ENCODE measurements at regions not wholly inside any gene's neighbourhood (a gene's known extent, or its start where the extent isn't known, plus 50 kb on each side); places are given as distances from the start of the nearest gene placed in this dataset.

- peaks cover 0 to 10% (median 4%) of the 10 kb centered on the region in 8 donors for H3K9me3 Mint-ChIP-seq
- no peaks in the 10 kb centered on the region for H3K9me3 ChIP-seq (ENCODE audit: control insufficient read depth in 1 of 2, low read length in 2 of 2)
- DNase-seq, result no peak
- H3K27ac Mint-ChIP-seq, result no peak overlapping the region
- CTCF ChIA-PET (ENCODE audit: partially characterized antibody), result no interaction called here
- POLR2A ChIA-PET (ENCODE audit: partially characterized antibody), result no interaction called here
- H3K4me3 Mint-ChIP-seq, result no peak overlapping the region
- H3K4me1 Mint-ChIP-seq, result no peaks in the 10 kb centered on the region
- H3K36me3 Mint-ChIP-seq, result no peaks in the 10 kb centered on the region
- no peak overlapping the region for H3K27ac ChIP-seq (ENCODE audit: low read depth, low read length)
- H3K27me3 ChIP-seq (ENCODE audit: insufficient read depth, low read length), result no peaks in the 10 kb centered on the region
- intact Hi-C loops (cut with micrococcal nuclease), result no loop called here
- H3K36me3 ChIP-seq (ENCODE audit: insufficient read depth, low read length), result no peaks in the 10 kb centered on the region
- H3K4me3 ChIP-seq (ENCODE audit: low read length in 2 of 2), result no peak overlapping the region
- H3K27me3 Mint-ChIP-seq, result no peaks in the 10 kb centered on the region
- H3K4me1 ChIP-seq (ENCODE audit: insufficient read depth, low read length), result no peaks in the 10 kb centered on the region
Measured at GRCh38 chr4:134812611-134813010, 611.0 kb upstream of the PABPC4L start.

- Histone ChIP-seq H3K9me3 (ENCODE audit: control insufficient read depth in 1 of 2, low read length in 2 of 2) (no peaks in the 10 kb centered on the region), H3K4me1 (ENCODE audit: insufficient read depth, low read length) (no peaks in the 10 kb centered on the region), H3K36me3 (ENCODE audit: insufficient read depth, low read length) (no peaks in the 10 kb centered on the region), H3K4me3 (ENCODE audit: low read length in 2 of 2) (no peak overlapping the region), H3K27ac (ENCODE audit: low read depth, low read length) (no peak overlapping the region), H3K27me3 (ENCODE audit: insufficient read depth, low read length) (no peaks in the 10 kb centered on the region)
- H3K9me3 Mint-ChIP-seq, result peaks cover 0 to 10% (median 4%) of the 10 kb centered on the region in 8 donors
- intact Hi-C loops (cut with micrococcal nuclease), result no loop called here
- H3K4me3 Mint-ChIP-seq, result no peak overlapping the region
- CTCF ChIA-PET (ENCODE audit: partially characterized antibody), result no interaction called here
- no peak overlapping the region for H3K27ac Mint-ChIP-seq
- POLR2A ChIA-PET (ENCODE audit: partially characterized antibody), result no interaction called here
- no peaks in the 10 kb centered on the region for H3K36me3 Mint-ChIP-seq
- no peaks in the 10 kb centered on the region for H3K4me1 Mint-ChIP-seq
- no peaks in the 10 kb centered on the region for H3K27me3 Mint-ChIP-seq
- DNase-seq, result no peak
Measured at GRCh38 chr4:134807231-134807745, 605.7 kb upstream of the PABPC4L start.

- no peaks in the 10 kb centered on the region for H3K36me3 Mint-ChIP-seq
- H3K27me3 Mint-ChIP-seq, result no peaks in the 10 kb centered on the region
- no peak overlapping the region for H3K4me3 Mint-ChIP-seq
- Histone ChIP-seq H3K9me3 (ENCODE audit: control insufficient read depth in 1 of 2, low read length in 2 of 2) (no peaks in the 10 kb centered on the region), H3K27ac (ENCODE audit: low read depth, low read length) (no peak overlapping the region), H3K4me1 (ENCODE audit: insufficient read depth, low read length) (no peaks in the 10 kb centered on the region), H3K36me3 (ENCODE audit: insufficient read depth, low read length) (no peaks in the 10 kb centered on the region), H3K4me3 (ENCODE audit: low read length in 2 of 2) (no peak overlapping the region), H3K27me3 (ENCODE audit: insufficient read depth, low read length) (no peaks in the 10 kb centered on the region)
- DNase-seq, result no peak
- peaks cover 0 to 18% (median 8%) of the 10 kb centered on the region in 8 donors for H3K9me3 Mint-ChIP-seq
- CTCF ChIA-PET (ENCODE audit: partially characterized antibody), result no interaction called here
- no peaks in the 10 kb centered on the region for H3K4me1 Mint-ChIP-seq
- H3K27ac Mint-ChIP-seq, result no peak overlapping the region
- intact Hi-C loops (cut with micrococcal nuclease), result no loop called here
- POLR2A ChIA-PET (ENCODE audit: partially characterized antibody), result no interaction called here
Measured at GRCh38 chr4:134798573-134798972, 597.0 kb upstream of the PABPC4L start.

GRCh38 chr4:134787315-134787714 lies 585.7 kb upstream of the PABPC4L start:
- peaks cover 0 to 3% of the 10 kb centered on the region in 2 donors for H3K36me3 Mint-ChIP-seq
- intact Hi-C loops (cut with micrococcal nuclease), result no loop called here
- no peak overlapping the region for H3K4me3 ChIP-seq (ENCODE audit: low read length in 2 of 2)
- H3K27me3 ChIP-seq (ENCODE audit: insufficient read depth, low read length), result no peaks in the 10 kb centered on the region
- no peaks in the 10 kb centered on the region for H3K4me1 Mint-ChIP-seq
- no peak overlapping the region for H3K27ac Mint-ChIP-seq
- no peaks in the 10 kb centered on the region for H3K9me3 ChIP-seq (ENCODE audit: control insufficient read depth in 1 of 2, low read length in 2 of 2)
- H3K4me3 Mint-ChIP-seq, result no peak overlapping the region
- ChIA-PET POLR2A (ENCODE audit: partially characterized antibody) (no interaction called here), CTCF (ENCODE audit: partially characterized antibody) (no interaction called here)
- no peaks in the 10 kb centered on the region for H3K4me1 ChIP-seq (ENCODE audit: insufficient read depth, low read length)
- H3K9me3 Mint-ChIP-seq, result peaks cover 2 to 48% (median 29%) of the 10 kb centered on the region in 8 donors
- no peaks in the 10 kb centered on the region for H3K27me3 Mint-ChIP-seq
- no peaks in the 10 kb centered on the region for H3K36me3 ChIP-seq (ENCODE audit: insufficient read depth, low read length)
- H3K27ac ChIP-seq (ENCODE audit: low read depth, low read length), result no peak overlapping the region
- DNase-seq, result no peak

GRCh38 chr4:134780244-134780643 lies 578.7 kb upstream of the PABPC4L start:
- no peak for DNase-seq
- H3K4me1 Mint-ChIP-seq, result no peaks in the 10 kb centered on the region
- ChIA-PET CTCF (ENCODE audit: partially characterized antibody) (no interaction called here), POLR2A (ENCODE audit: partially characterized antibody) (no interaction called here)
- no peaks in the 10 kb centered on the region for H3K27me3 Mint-ChIP-seq
- no peaks in the 10 kb centered on the region for H3K27me3 ChIP-seq (ENCODE audit: insufficient read depth, low read length)
- H3K4me3 Mint-ChIP-seq, result no peak overlapping the region
- no peaks in the 10 kb centered on the region for H3K36me3 Mint-ChIP-seq
- intact Hi-C loops (cut with micrococcal nuclease), result no loop called here
- no peaks in the 10 kb centered on the region for H3K4me1 ChIP-seq (ENCODE audit: insufficient read depth, low read length)
- H3K27ac ChIP-seq (ENCODE audit: low read depth, low read length), result no peak overlapping the region
- peaks cover 0 to 3% of the 10 kb centered on the region in 2 donors for H3K9me3 ChIP-seq (ENCODE audit: control insufficient read depth in 1 of 2, low read length in 2 of 2)
- no peak overlapping the region for H3K4me3 ChIP-seq (ENCODE audit: low read length in 2 of 2)
- no peaks in the 10 kb centered on the region for H3K36me3 ChIP-seq (ENCODE audit: insufficient read depth, low read length)
- H3K9me3 Mint-ChIP-seq, result peaks cover 2 to 20% (median 10%) of the 10 kb centered on the region in 8 donors
- H3K27ac Mint-ChIP-seq, result no peak overlapping the region

- no peaks in the 10 kb centered on the region for H3K4me1 Mint-ChIP-seq
- H3K9me3 ChIP-seq (ENCODE audit: control insufficient read depth in 1 of 2, low read length in 2 of 2), result peaks cover 0 to 3% of the 10 kb centered on the region in 2 donors
- no peaks in the 10 kb centered on the region for H3K36me3 Mint-ChIP-seq
- no peak overlapping the region for H3K27ac Mint-ChIP-seq
- DNase-seq, result no peak
- no peak overlapping the region for H3K4me3 Mint-ChIP-seq
- intact Hi-C loops (cut with micrococcal nuclease), result no loop called here
- H3K36me3 ChIP-seq (ENCODE audit: insufficient read depth, low read length), result no peaks in the 10 kb centered on the region
- H3K27me3 Mint-ChIP-seq, result no peaks in the 10 kb centered on the region
- CTCF ChIA-PET (ENCODE audit: partially characterized antibody), result no interaction called here
- no peak overlapping the region for H3K4me3 ChIP-seq (ENCODE audit: low read length in 2 of 2)
- H3K9me3 Mint-ChIP-seq, result peaks cover 0 to 12% (median 7%) of the 10 kb centered on the region in 8 donors
- H3K4me1 ChIP-seq (ENCODE audit: insufficient read depth, low read length), result no peaks in the 10 kb centered on the region
- no peak overlapping the region for H3K27ac ChIP-seq (ENCODE audit: low read depth, low read length)
- POLR2A ChIA-PET (ENCODE audit: partially characterized antibody), result no interaction called here
- no peaks in the 10 kb centered on the region for H3K27me3 ChIP-seq (ENCODE audit: insufficient read depth, low read length)
Measured at GRCh38 chr4:134777606-134778005, 576.0 kb upstream of the PABPC4L start.

GRCh38 chr4:134773497-134774000 lies 572.0 kb upstream of the PABPC4L start:
- no peak for DNase-seq
- H3K27ac Mint-ChIP-seq, result no peak overlapping the region
- Histone ChIP-seq H3K27me3 (ENCODE audit: insufficient read depth, low read length) (no peaks in the 10 kb centered on the region), H3K4me1 (ENCODE audit: insufficient read depth, low read length) (no peaks in the 10 kb centered on the region), H3K4me3 (ENCODE audit: low read length in 2 of 2) (no peak overlapping the region), H3K27ac (ENCODE audit: low read depth, low read length) (no peak overlapping the region), H3K9me3 (ENCODE audit: control insufficient read depth in 1 of 2, low read length in 2 of 2) (no peaks in the 10 kb centered on the region), H3K36me3 (ENCODE audit: insufficient read depth, low read length) (no peaks in the 10 kb centered on the region)
- H3K4me1 Mint-ChIP-seq, result no peaks in the 10 kb centered on the region
- no peaks in the 10 kb centered on the region for H3K36me3 Mint-ChIP-seq
- intact Hi-C loops (cut with micrococcal nuclease), result no loop called here
- ChIA-PET POLR2A (ENCODE audit: partially characterized antibody) (no interaction called here), CTCF (ENCODE audit: partially characterized antibody) (no interaction called here)
- no peak overlapping the region for H3K4me3 Mint-ChIP-seq
- H3K9me3 Mint-ChIP-seq, result peaks cover 0 to 17% (median 7%) of the 10 kb centered on the region in 8 donors
- H3K27me3 Mint-ChIP-seq, result no peaks in the 10 kb centered on the region

- intact Hi-C loops (cut with micrococcal nuclease), result no loop called here
- Mint-ChIP-seq H3K9me3 (peaks cover 0 to 6% (median 2%) of the 10 kb centered on the region in 8 donors), H3K4me1 (no peaks in the 10 kb centered on the region), H3K27ac (no peak overlapping the region), H3K36me3 (no peaks in the 10 kb centered on the region), H3K4me3 (no peak overlapping the region), H3K27me3 (no peaks in the 10 kb centered on the region)
- POLR2A ChIA-PET (ENCODE audit: partially characterized antibody), result no interaction called here
- H3K4me1 ChIP-seq (ENCODE audit: insufficient read depth, low read length), result no peaks in the 10 kb centered on the region
- CTCF ChIA-PET (ENCODE audit: partially characterized antibody), result no interaction called here
- H3K36me3 ChIP-seq (ENCODE audit: insufficient read depth, low read length), result no peaks in the 10 kb centered on the region
- H3K9me3 ChIP-seq (ENCODE audit: control insufficient read depth in 1 of 2, low read length in 2 of 2), result no peaks in the 10 kb centered on the region
- DNase-seq, result no peak
- H3K4me3 ChIP-seq (ENCODE audit: low read length in 2 of 2), result no peak overlapping the region
- no peaks in the 10 kb centered on the region for H3K27me3 ChIP-seq (ENCODE audit: insufficient read depth, low read length)
- no peak overlapping the region for H3K27ac ChIP-seq (ENCODE audit: low read depth, low read length)
Measured at GRCh38 chr4:134762053-134762452, 560.5 kb upstream of the PABPC4L start.
